ENCODE measurements at regions not wholly inside any gene's neighbourhood (a gene's known extent, or its start where the extent isn't known, plus 50 kb on each side); places are given as distances from the start of the nearest gene placed in this dataset.

DNA sequence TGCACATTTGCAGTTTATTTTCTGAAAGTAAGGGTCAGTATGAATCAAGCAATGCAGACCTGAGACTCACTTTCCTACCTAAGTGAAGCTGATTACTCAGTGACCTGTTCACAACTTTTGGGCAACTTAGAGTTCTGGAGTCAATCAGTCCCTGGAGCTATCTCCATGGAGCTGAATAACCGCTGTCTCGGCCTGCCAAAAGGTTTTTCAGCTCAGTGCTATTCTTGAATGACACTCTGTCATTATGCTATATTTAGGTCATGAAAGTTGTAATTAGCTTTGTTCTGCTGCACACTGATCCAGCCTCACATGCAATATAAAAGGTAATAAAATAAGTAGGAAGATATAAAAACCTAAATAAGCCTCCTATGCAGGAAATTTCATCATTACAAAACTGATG, 356.0 kb downstream of the BMP2 start:
- H3K9me3 Mint-ChIP-seq (ENCODE audit: unreplicated experiment) = no peaks in the 10 kb centered on the region
- H3K36me3 Mint-ChIP-seq (ENCODE audit: unreplicated experiment) = no peaks in the 10 kb centered on the region
- DNase-seq = no peak
- TF ChIP-seq, protein P1, sequence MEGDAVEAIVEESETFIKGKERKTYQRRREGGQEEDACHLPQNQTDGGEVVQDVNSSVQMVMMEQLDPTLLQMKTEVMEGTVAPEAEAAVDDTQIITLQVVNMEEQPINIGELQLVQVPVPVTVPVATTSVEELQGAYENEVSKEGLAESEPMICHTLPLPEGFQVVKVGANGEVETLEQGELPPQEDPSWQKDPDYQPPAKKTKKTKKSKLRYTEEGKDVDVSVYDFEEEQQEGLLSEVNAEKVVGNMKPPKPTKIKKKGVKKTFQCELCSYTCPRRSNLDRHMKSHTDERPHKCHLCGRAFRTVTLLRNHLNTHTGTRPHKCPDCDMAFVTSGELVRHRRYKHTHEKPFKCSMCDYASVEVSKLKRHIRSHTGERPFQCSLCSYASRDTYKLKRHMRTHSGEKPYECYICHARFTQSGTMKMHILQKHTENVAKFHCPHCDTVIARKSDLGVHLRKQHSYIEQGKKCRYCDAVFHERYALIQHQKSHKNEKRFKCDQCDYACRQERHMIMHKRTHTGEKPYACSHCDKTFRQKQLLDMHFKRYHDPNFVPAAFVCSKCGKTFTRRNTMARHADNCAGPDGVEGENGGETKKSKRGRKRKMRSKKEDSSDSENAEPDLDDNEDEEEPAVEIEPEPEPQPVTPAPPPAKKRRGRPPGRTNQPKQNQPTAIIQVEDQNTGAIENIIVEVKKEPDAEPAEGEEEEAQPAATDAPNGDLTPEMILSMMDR (IDR thresholded peaks at IDR 0.05; ENCODE audit: partially characterized antibody, unreplicated experiment) = no peak
- peaks cover 1% of the 10 kb centered on the region for H3K27me3 Mint-ChIP-seq (ENCODE audit: unreplicated experiment)
- H3K4me1 Mint-ChIP-seq (ENCODE audit: low read depth, unreplicated experiment) = no peaks in the 10 kb centered on the region
- no peak overlapping the region for H3K4me3 Mint-ChIP-seq (ENCODE audit: unreplicated experiment)
- H3K27ac Mint-ChIP-seq (ENCODE audit: unreplicated experiment) = no peak overlapping the region

DNA sequence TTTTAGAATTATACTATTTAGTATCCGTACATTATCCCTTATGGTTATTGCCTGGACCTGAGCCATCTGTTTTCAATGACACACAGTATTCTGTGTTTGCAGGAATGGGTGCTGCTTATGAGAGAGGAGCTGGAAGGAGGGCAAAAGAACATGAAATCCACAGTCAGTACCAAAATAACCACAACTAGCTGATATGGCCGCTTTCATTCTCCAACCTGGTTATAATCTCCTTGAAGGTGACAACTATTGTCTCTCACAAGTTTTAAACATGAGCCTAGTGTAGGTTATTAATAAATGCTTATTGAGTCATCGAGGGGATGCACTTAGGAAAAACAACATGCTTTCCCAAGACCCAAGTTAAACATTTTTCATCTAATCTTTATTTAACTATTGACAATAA, 356.6 kb downstream of the BMP2 start:
- H3K9me3 Mint-ChIP-seq (ENCODE audit: unreplicated experiment) = no peaks in the 10 kb centered on the region
- H3K36me3 Mint-ChIP-seq (ENCODE audit: unreplicated experiment) = no peaks in the 10 kb centered on the region
- no peaks in the 10 kb centered on the region for H3K4me1 Mint-ChIP-seq (ENCODE audit: low read depth, unreplicated experiment)
- H3K27ac Mint-ChIP-seq (ENCODE audit: unreplicated experiment) = no peak overlapping the region
- DNase-seq = no peak
- peaks cover 1% of the 10 kb centered on the region for H3K27me3 Mint-ChIP-seq (ENCODE audit: unreplicated experiment)
- H3K4me3 Mint-ChIP-seq (ENCODE audit: unreplicated experiment) = no peak overlapping the region
- TF ChIP-seq, protein P1 (IDR thresholded peaks at IDR 0.05; ENCODE audit: partially characterized antibody, unreplicated experiment) = no peak

DNA sequence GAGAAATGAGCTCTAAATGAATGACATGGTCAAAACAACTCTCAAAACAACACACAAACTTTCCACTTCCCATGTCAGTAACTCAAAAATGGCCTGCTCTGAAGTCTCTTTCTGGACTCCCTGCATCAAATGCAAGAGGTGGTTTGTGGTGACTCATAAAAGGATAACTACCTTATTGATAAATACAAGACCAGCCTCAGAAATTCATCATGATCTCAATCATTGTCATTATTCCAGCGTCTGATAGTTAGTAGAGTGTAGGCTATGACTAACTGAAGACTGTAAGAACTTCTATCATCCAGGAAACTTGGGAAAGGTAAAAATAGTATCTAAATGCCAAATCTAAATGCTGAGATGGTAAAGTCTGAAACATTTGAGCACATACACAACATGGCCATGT, 369.4 kb downstream of the BMP2 start:
- Mint-ChIP-seq H3K27me3 (ENCODE audit: unreplicated experiment) (peaks cover 3% of the 10 kb centered on the region), H3K4me1 (ENCODE audit: low read depth, unreplicated experiment) (no peaks in the 10 kb centered on the region), H3K4me3 (ENCODE audit: unreplicated experiment) (no peak overlapping the region), H3K36me3 (ENCODE audit: unreplicated experiment) (no peaks in the 10 kb centered on the region), H3K27ac (ENCODE audit: unreplicated experiment) (no peak overlapping the region), H3K9me3 (ENCODE audit: unreplicated experiment) (no peaks in the 10 kb centered on the region)
- no peak for DNase-seq
- TF ChIP-seq, protein P1 (IDR thresholded peaks at IDR 0.05; ENCODE audit: partially characterized antibody, unreplicated experiment) = no peak

DNA sequence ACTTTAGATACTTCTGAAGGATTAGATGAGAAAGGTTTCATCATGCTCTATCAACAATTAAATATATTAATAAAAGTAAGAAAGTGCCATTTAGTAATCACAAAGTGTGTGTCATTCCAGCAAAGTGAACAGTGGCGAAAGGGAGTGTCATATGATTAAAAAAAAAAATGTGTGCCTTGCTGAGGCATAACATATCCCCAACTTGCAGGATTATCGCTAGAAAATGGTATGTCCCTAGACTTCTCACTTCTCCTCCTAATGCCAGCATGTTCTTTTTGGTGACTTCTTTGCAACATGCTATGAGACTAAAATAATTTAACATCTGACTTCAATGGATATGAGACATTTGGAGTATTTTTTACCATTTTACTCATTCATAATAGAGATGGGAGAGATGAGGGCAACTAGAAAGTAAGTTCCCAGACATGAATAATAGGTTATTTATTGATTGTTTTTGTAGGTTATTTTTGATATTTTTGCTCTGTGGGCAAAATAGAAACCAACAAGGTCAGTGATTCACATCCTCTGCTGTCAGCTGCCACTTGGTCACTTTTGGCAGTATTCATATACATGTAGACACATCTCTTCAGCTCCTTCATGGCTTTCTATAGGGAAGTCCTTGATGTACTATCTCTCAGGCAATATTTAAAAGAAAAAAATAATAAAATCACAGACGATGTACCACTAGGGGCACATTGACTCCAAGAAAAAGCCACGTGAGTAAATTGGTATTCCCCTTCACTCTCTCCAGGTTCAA, 370.1 kb downstream of the BMP2 start:
- TF ChIP-seq, protein P1 (IDR thresholded peaks at IDR 0.05; ENCODE audit: partially characterized antibody, unreplicated experiment) = no peak
- Mint-ChIP-seq H3K36me3 (ENCODE audit: unreplicated experiment) (no peaks in the 10 kb centered on the region), H3K4me1 (ENCODE audit: low read depth, unreplicated experiment) (no peaks in the 10 kb centered on the region), H3K9me3 (ENCODE audit: unreplicated experiment) (no peaks in the 10 kb centered on the region), H3K27ac (ENCODE audit: unreplicated experiment) (no peak overlapping the region), H3K27me3 (ENCODE audit: unreplicated experiment) (peaks cover 3% of the 10 kb centered on the region), H3K4me3 (ENCODE audit: unreplicated experiment) (no peak overlapping the region)
- no peak for DNase-seq

DNA sequence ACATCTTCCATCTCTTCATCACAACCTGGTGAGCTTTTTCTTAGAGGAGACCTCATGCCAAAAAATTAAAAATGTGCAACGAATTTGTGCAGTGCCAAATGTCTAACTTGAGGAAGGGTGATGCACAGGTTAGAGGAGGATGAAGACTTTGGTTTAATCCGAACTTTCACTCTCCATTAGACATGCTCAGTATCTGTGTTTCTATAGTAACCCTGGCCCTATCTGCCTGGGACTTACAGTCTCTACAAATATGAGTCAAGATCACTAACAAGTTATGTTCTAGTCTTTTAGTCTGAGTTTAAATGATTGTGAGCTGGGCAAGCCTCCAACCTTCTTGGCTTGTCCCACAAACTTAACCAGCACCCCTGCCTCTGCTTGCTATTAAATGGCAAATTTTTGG, 377.0 kb downstream of the BMP2 start:
- Mint-ChIP-seq H3K4me3 (ENCODE audit: unreplicated experiment) (no peak overlapping the region), H3K9me3 (ENCODE audit: unreplicated experiment) (no peaks in the 10 kb centered on the region), H3K36me3 (ENCODE audit: unreplicated experiment) (no peaks in the 10 kb centered on the region), H3K27me3 (ENCODE audit: unreplicated experiment) (peaks cover 2% of the 10 kb centered on the region), H3K4me1 (ENCODE audit: low read depth, unreplicated experiment) (peaks cover 7% of the 10 kb centered on the region), H3K27ac (ENCODE audit: unreplicated experiment) (no peak overlapping the region)
- no peak for DNase-seq
- TF ChIP-seq, protein P1 (IDR thresholded peaks at IDR 0.05; ENCODE audit: partially characterized antibody, unreplicated experiment) = no peak
